Stimulated activated CD4-positive, alpha-beta T cell treated with anti-CD3 and anti-CD28 coated beads, TNF-alpha, amount 100 ng/mL, for 1 hour (primary cell): ENCODE measurements at regions not wholly inside any gene's neighbourhood (a gene's known extent, or its start where the extent isn't known, plus 50 kb on each side); places are given as distances from the start of the nearest gene placed in this dataset.

Source experiments
- DNase-seq, 3 donors: peaks; one replicate each; pipeline ENCODE4 v3.0.0-alpha.2; 2020; ENCODE audit warnings: low read depth in 3 of 3, low spot score in 1 of 3

- DNase-seq = no peak
These were observed 154.9 kb downstream of the TENT4A start for GRCh38 chr5:6868171-6868570.

DNA sequence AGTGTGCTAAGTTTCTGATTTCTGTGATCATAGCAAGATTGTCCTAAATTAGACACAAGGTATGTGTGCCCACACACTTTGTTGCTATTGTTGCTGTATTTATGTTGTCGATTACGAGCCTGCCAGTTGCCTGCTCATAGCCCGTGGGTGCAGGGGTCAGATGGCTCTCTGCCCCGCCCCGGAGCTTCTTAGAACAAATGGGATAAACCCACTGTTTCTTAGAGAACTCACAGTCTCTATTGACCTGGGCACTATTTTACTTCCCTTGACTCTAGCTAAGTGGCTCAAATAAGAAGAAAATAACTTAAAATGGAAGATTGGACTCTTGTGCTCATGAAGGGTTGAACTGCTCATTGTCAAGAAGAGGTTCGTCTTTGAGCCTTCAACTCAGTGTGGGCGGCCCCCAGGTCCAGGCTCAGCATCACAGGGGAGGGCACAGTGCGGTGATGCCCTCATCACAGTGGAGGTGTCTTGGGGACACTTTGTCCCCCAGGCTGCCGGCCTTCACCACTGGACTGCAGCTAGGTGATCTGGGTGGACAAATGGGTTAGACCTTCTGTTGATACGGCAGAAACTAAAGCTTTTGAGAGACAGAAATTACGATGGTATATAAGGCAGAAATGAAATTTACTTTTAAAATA is 155.5 kb downstream of the TENT4A start:
- no peak for DNase-seq

DNA sequence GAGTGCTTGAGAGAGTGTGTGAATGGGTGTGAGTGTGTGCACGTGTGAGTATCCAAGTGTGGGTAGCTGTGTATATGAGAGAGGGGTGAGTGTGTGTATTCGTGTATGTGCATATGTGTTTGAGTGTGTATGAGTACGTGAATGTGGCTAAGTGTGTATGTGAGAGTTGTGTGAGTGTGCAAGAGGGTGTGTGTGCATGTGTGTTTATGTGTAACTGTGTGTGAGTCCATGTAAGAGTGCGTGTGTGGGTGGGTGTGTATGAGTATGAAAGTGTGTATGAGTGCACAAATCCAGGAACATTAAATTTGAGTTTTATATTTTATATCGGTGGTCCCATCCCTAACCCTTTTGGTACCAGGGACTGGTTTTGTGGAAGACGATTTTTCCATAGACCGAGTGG is 156.4 kb downstream of the TENT4A start:
- no peak for DNase-seq

GRCh38 chr5:6872441-6873160 is 159.4 kb downstream of the TENT4A start:
- no peak for DNase-seq

DNA sequence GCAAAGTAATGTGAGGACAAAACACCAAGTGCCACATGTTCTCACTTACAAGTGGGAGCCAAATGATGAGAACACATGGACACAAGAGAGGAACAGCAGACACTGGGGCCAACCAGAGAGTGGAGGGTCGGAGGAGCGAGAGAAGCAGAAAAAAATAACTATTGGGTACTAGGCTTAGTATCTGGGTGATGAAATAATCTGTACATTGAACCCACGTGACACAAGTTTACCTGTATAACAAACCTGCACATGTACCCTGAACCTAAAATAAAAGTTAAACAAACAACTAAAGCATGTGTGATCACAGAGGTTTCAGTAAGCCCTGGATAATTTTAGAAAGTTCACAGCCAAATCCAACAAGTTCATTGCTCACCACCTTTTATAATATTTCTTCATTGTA is 160.1 kb downstream of the TENT4A start:
- no peak for DNase-seq

DNA sequence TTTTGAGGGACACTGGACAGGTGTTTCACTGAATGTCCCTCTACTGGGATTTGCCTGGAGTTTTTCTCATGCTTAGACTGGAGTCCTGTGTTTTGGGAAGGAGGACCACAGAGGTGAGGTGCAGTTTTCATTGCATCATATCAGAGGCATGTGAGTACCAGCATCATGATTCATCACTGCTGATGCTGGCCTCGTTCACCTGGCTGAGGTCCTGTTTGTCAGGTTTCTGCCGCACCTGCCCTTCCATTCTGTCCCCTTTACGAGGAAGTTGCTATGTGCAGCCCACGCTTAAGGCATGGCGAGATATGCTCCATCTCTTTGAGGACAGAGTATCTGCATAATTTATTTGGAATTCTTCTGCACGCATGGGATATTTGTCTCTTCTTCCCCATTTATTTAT is 162.1 kb downstream of the TENT4A start:
- no peak for DNase-seq

DNA sequence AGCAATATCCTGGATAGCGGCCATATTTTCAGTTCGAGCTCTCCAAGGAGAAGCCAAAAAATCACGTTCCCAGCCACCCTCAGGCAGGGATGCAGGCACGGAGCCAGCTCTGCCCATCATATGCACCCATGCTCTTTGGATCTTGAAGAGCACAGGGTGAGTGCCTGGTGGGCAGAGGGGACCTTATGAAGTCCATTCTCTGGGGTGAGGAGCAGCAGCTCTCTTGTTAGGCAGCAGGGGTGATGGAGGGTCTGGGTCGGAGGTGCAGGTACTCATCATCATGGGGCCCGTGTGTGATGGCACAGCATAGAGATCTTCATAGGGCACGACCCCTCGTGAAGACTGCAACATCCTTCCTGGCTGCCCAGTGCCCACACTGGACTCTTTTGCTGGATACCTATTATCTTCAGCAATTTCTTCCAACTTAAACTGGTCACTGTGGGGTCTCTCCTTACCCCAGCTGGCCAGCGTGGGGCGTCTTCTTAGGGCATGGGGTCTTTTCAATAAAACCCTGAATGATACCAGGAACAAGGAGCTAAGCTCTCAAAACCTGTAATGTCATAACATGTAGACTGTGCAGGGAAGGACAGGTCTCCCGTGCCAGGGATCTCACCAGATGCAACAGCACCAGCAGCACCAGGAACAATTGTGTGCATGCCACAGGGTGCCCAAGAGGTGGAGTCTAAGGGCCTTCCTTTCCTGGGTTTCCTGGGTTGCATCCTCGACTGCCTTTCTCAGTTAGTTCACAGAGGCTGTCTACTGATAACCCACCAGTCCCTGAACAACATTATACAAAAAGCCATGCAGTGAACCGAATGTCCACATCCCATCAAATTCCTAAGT is 165.0 kb downstream of the TENT4A start:
- no peak for DNase-seq

DNA sequence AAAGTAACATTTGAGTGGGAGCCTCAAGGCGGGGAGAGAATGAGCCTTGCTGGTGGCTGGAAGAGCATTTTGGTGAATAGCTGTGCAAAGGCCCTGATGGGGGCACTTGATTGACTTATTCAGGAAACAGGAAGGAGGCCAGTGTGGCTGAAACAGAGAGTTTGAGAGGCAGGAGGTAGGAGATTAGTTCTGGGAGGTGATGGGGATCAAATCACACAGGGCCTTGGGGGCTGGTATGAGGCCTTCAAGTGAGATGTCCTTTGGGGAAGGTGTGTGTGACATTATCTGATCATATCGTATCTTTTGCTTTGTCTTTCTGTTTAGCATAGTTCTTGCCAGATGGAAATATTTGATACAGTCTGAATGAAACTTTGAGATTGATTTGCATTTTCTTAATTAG is 172.3 kb downstream of the TENT4A start:
- DNase-seq = no peak

DNA sequence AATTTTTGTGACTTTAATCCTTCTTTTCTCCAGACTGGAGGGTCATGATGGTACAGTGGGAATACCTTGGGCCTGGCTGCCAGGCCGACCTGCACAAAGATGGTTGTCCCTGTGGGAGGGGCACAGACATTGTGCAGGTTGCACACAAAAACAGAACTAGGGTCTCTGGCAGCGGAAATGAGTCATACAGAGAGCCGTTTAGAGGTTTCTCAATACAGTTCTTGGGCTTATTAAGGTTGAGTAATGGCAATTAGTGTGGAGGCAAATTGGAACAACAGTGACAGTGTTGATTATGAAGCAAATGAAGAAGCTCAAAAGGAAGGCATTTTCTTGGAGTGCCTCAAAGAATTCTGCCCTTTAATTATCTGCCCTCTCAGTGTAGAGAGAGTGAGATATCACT is 173.6 kb downstream of the TENT4A start:
- no peak for DNase-seq

GRCh38 chr5:6889030-6889429 is 175.8 kb downstream of the TENT4A start:
- DNase-seq = no peak

DNA sequence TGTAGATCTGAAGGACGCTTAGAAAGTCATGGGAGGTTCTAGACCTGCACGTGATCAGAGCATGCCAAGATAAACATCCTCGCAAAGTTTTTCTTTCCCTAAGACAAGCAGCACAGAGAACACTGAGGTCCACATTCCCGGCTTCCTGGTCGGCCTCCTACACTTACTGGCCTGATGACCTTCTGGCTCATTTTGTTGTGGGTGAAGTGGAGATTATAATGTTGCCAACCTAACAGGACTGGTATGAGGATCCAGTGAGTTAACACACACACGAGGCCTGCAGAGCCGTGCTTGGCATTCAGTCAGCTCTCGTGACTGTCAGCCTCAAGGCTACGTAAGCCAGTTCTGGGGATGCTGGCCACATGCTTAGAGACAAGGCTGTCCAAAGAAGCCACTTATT is 186.0 kb downstream of the TENT4A start:
- no peak for DNase-seq

GRCh38 chr5:6900247-6901227 is 187.3 kb downstream of the TENT4A start:
- DNase-seq = no peak

DNA sequence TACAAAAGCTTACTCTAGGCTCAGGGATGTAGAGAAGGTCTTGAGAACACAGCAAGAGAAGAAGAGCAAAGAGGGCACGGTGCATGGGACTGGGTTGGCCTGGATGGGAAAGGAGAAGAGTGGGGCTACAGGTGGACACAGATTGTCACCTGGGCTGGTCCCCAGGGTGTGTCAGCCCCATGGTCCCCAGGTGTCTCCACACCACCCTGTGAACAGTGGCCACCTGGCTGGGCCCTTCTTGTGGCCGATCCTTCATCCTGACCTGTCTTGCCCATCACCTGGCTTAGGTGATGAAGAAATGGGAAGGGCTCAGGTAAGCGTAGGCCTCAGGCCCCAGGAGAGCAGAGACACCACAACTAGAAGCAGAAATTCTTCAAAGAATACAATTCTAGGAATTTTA is 188.9 kb downstream of the TENT4A start:
- no peak for DNase-seq

- DNase-seq = no peak
These were observed 189.4 kb downstream of the TENT4A start for GRCh38 chr5:6902597-6902996.

- DNase-seq = no peak
These were observed 190.7 kb downstream of the TENT4A start for GRCh38 chr5:6903934-6904333.

DNA sequence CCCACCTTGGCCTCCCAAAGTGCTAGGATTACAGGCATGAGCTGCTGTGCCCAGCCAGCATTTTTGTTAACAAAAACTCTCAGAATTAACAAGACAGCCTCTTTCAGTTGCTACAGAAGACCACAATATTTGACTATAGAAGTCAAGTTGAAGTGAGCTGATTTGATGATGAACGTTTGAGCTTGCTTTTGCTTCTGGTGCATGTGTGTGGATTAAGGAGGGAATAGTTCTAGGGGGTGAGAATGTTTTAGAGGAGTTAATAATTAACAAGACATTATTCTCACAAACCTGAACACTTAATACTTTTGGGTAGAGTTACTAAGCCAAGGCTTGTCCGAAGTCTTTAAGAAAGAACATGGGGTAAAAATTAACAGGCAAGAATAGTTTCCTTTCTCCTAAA is 191.6 kb downstream of the TENT4A start:
- DNase-seq = no peak

- no peak for DNase-seq
These were observed 192.2 kb downstream of the TENT4A start for GRCh38 chr5:6905423-6905822.

- DNase-seq = no peak
These were observed 192.7 kb downstream of the TENT4A start for GRCh38 chr5:6905883-6906282.

- DNase-seq = no peak
These were observed 194.2 kb downstream of the TENT4A start for GRCh38 chr5:6907320-6907918.

GRCh38 chr5:6909901-6910300 is 196.7 kb downstream of the TENT4A start:
- no peak for DNase-seq

- DNase-seq = no peak
These were observed 197.7 kb downstream of the TENT4A start for GRCh38 chr5:6910950-6911349.
